Chondrocyte (in vitro differentiated cells): ENCODE measurements at regions not wholly inside any gene's neighbourhood (a gene's known extent, or its start where the extent isn't known, plus 50 kb on each side); places are given as distances from the start of the nearest gene placed in this dataset.

Experiments used
- DNase-seq: peaks from one replicate; pipeline ENCODE4 v3.0.0; 2021; ENCODE audit warnings: mixed read lengths, low spot score
- H3K27ac Mint-ChIP-seq: one replicate; pipeline ENCODE4 v1.8.0; 2021; ENCODE audit warnings: mild to moderate bottlenecking, moderate library complexity, mixed read lengths; ENCODE audit not compliant: unreplicated experiment
- H3K27me3 Mint-ChIP-seq: 2 replicates; pipeline ENCODE4 v1.8.0; 2021; ENCODE audit warnings: low read depth, mixed read lengths
- H3K36me3 Mint-ChIP-seq: 2 replicates; pipeline ENCODE4 v1.8.0; 2021; ENCODE audit warnings: low read depth, mixed read lengths
- H3K4me1 Mint-ChIP-seq: 2 replicates; pipeline ENCODE4 v1.8.0; 2021; ENCODE audit warnings: low read depth, mild to moderate bottlenecking, mixed read lengths
- H3K4me3 Mint-ChIP-seq: one replicate; pipeline ENCODE4 v1.8.0; 2021; ENCODE audit warnings: mild to moderate bottlenecking, moderate library complexity, mixed read lengths; ENCODE audit not compliant: unreplicated experiment
- H3K9me3 Mint-ChIP-seq: 2 replicates; pipeline ENCODE4 v1.8.0; 2021; ENCODE audit warnings: low read depth, mixed read lengths
- CTCF ChIP-seq: fragments of 200-600 bp; sonication (generic); IDR thresholded peaks from 2 replicates; pipeline ENCODE4 v1.5.0; 2021; ENCODE audit warnings: antibody characterized with exemption, mild to moderate bottlenecking, moderate library complexity

- Mint-ChIP-seq H3K27ac (no peak overlapping the region), H3K9me3 (peaks cover 2% of the 10 kb centered on the region), H3K4me3 (no peak overlapping the region), H3K36me3 (peaks cover 2% of the 10 kb centered on the region), H3K27me3 (peaks cover 6% of the 10 kb centered on the region), H3K4me1 (peaks cover 4% of the 10 kb centered on the region)
- TF ChIP-seq CTCF: no peak
- DNase-seq: no peak
These were observed 98.2 kb upstream of the DCBLD2 start for GRCh38 chr3:98999675-99000074.

- no peak overlapping the region for H3K27ac Mint-ChIP-seq
- no peak for DNase-seq
These were observed 92.8 kb upstream of the DCBLD2 start for GRCh38 chr3:98994128-98994762.

GRCh38 chr3:98991393-98991792 lies 89.9 kb upstream of the DCBLD2 start:
- Mint-ChIP-seq H3K27me3 (no peaks in the 10 kb centered on the region), H3K36me3 (no peaks in the 10 kb centered on the region), H3K27ac (no peak overlapping the region), H3K4me1 (peaks cover 4% of the 10 kb centered on the region), H3K9me3 (no peaks in the 10 kb centered on the region), H3K4me3 (no peak overlapping the region)
- no peak for DNase-seq
- peak; percentile 40 for TF ChIP-seq CTCF

More at GRCh38 chr3:98994128-98994762, 92.8 kb upstream of the DCBLD2 start:
- no peak overlapping the region for H3K4me3 Mint-ChIP-seq
- H3K4me1 Mint-ChIP-seq: peaks cover 3% of the 10 kb centered on the region
- peaks cover 2% of the 10 kb centered on the region for H3K36me3 Mint-ChIP-seq
- H3K27me3 Mint-ChIP-seq: peaks cover 3% of the 10 kb centered on the region
- peak; percentile 96 for TF ChIP-seq CTCF
- no peaks in the 10 kb centered on the region for H3K9me3 Mint-ChIP-seq

GRCh38 chr3:98990657-98991056 lies 89.2 kb upstream of the DCBLD2 start:
- no peaks in the 10 kb centered on the region for H3K36me3 Mint-ChIP-seq
- no peak overlapping the region for H3K4me3 Mint-ChIP-seq
- no peaks in the 10 kb centered on the region for H3K27me3 Mint-ChIP-seq
- peaks cover 12% of the 10 kb centered on the region for H3K4me1 Mint-ChIP-seq
- H3K9me3 Mint-ChIP-seq: no peaks in the 10 kb centered on the region
- DNase-seq: no peak
- no peak overlapping the region for H3K27ac Mint-ChIP-seq
- TF ChIP-seq CTCF: no peak

- Mint-ChIP-seq H3K27me3 (no peaks in the 10 kb centered on the region), H3K4me3 (no peak overlapping the region), H3K27ac (peak overlapping the region; percentile 65), H3K36me3 (no peaks in the 10 kb centered on the region), H3K9me3 (no peaks in the 10 kb centered on the region), H3K4me1 (peaks cover 34% of the 10 kb centered on the region)
- DNase-seq: no peak
- TF ChIP-seq CTCF: no peak
These were observed 84.6 kb upstream of the DCBLD2 start for GRCh38 chr3:98986073-98986472.
